K562 (cell line): ENCODE measurements at regions not wholly inside any gene's neighbourhood (a gene's known extent, or its start where the extent isn't known, plus 50 kb on each side); places are given as distances from the start of the nearest gene placed in this dataset.

ENCODE experiments used
- CREM ChIP-seq: IDR thresholded peaks from 2 replicates; pipeline ENCODE4 v1.6.1; 2014; ENCODE audit warnings: antibody characterized with exemption, low read depth
- GATA2 ChIP-seq: sonication (generic); formaldehyde crosslinking; IDR thresholded peaks from 2 replicates; pipeline ENCODE4 v1.4.0; 2020; ENCODE audit warnings: mild to moderate bottlenecking, missing genetic modification reagents
- ID3 ChIP-seq, 2 experiments: fragments of 250-450 bp in 1 of 2; fragments of 450-650 bp in 1 of 2; sonication (Bioruptor Pico) in 1 of 2; IDR thresholded peaks; 2 replicates each; pipeline versions ENCODE4 v1.6.1 to v1.8.0; 2016 to 2021; ENCODE audit warnings: mild to moderate bottlenecking in 2 of 2, moderate library complexity in 2 of 2, missing compliant biosample characterization in 1 of 2, missing genetic modification characterization in 1 of 2
- MGA ChIP-seq: fragments of 450-650 bp; IDR thresholded peaks from 2 replicates; pipeline ENCODE4 v1.6.1; 2016; ENCODE audit warnings: mild to moderate bottlenecking, moderate library complexity
- MLX ChIP-seq, 2 experiments: fragments of 450-650 bp in 1 of 2; sonication (generic) in 1 of 2; formaldehyde crosslinking; conservative IDR thresholded peaks; 2 replicates each; pipeline versions ENCODE4 v1.4.0 to v1.8.1; 2020 to 2022; ENCODE audit warnings: mild to moderate bottlenecking in 1 of 2, missing genetic modification reagents in 1 of 2
- NFYB ChIP-seq: IDR thresholded peaks from 2 replicates; pipeline ENCODE4 v1.6.1; 2011; ENCODE audit warnings: mild to moderate bottlenecking, moderate library complexity; ENCODE audit not compliant: insufficient read length; ENCODE audit errors: extremely low read depth
- NONO ChIP-seq, 2 experiments: fragments of 200-400 bp in 1 of 2; fragments of 450-650 bp in 1 of 2; formaldehyde crosslinking in 1 of 2; IDR thresholded peaks; 2 replicates each; pipeline ENCODE4 v1.6.1; 2017; ENCODE audit warnings: low read depth in 2 of 2, mild to moderate bottlenecking in 2 of 2, moderate library complexity in 2 of 2, low read length in 1 of 2
- SFPQ ChIP-seq: fragments of 200-400 bp; formaldehyde crosslinking; IDR thresholded peaks from 2 replicates; pipeline ENCODE4 v1.6.1; 2017; ENCODE audit warnings: mild to moderate bottlenecking, low read depth, low read length, moderate library complexity
- SMARCA4 ChIP-seq: fragments of 450-650 bp; IDR thresholded peaks from 2 replicates; pipeline ENCODE4 v1.6.1; 2016
- TAF15 ChIP-seq: fragments of 200-400 bp; formaldehyde crosslinking; IDR thresholded peaks from 2 replicates; pipeline ENCODE4 v1.6.1; 2017; ENCODE audit warnings: mild to moderate bottlenecking, low read depth, low read length, moderate library complexity
- ZBTB8A ChIP-seq: fragments of 450-650 bp; IDR thresholded peaks from 2 replicates; pipeline ENCODE4 v1.6.1; 2018; ENCODE audit warnings: mild to moderate bottlenecking, moderate library complexity; ENCODE audit not compliant: partially characterized antibody
- ZNF12 ChIP-seq: sonication (generic); formaldehyde crosslinking; IDR thresholded peaks from 2 replicates; pipeline ENCODE4 v1.4.0; 2020; ENCODE audit warnings: mild to moderate bottlenecking, missing genetic modification reagents
- ZNF707 ChIP-seq: fragments of 250-450 bp; sonication (Bioruptor Pico); conservative IDR thresholded peaks from 2 replicates; pipeline ENCODE4 v1.8.0; 2022; ENCODE audit warnings: inconsistent platforms, mild to moderate bottlenecking, moderate library complexity

GRCh38 chr5:20114526-20114925 lies 126.5 kb upstream of the CDH18 start (continued):
- TF ChIP-seq MGA: no peak
- TF ChIP-seq TAF15: no peak
- TF ChIP-seq CREM: no peak
- no peak for TF ChIP-seq ZBTB8A
- TF ChIP-seq MLX (CRISPR knock-in tag; conservative IDR thresholded peaks at IDR 0.05): no peak
- TF ChIP-seq ZNF12 (CRISPR knock-in tag): no peak
- TF ChIP-seq NONO (IDR thresholded peaks at IDR 0.05; ENCODE audit: low read depth in 2 of 2, low read length in 1 of 2): no peak
- TF ChIP-seq ZNF707 (CRISPR knock-in tag): no peak
- no peak for TF ChIP-seq NFYB
- TF ChIP-seq SMARCA4: no peak
- TF ChIP-seq ID3 (CRISPR knock-in tag; IDR thresholded peaks at IDR 0.05): no peak
- no peak for TF ChIP-seq ID3 (tag; IDR thresholded peaks at IDR 0.05)
- TF ChIP-seq GATA2: no peak
- TF ChIP-seq SFPQ: no peak
